ENCODE measurements at regions not wholly inside any gene's neighbourhood (a gene's known extent, or its start where the extent isn't known, plus 50 kb on each side); places are given as distances from the start of the nearest gene placed in this dataset.

DNA sequence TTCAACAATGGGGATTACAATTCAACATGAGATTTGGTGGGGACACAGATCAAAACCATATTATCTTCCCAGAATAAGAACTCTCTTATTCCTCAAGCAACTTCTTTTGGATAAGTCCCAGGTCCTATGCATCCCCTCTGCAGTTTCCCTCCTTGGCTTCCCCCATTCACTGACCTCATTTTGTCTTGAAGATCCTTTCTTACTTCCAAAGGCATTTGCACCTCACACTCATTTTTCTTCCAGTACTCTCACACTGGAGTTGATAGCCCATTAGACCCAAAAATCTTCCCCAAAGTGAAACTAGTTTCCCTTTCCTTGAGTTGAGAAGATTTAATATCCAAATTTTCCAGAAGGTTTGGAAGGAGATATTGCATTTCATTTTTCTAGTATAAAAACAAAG lies 178.0 kb upstream of the DAPK1 start:
- H3K27me3 ChIP-seq (ENCODE audit: insufficient read depth, low read length): no peaks in the 10 kb centered on the region
- no peak overlapping the region for H3K4me3 ChIP-seq (ENCODE audit: low read length)

DNA sequence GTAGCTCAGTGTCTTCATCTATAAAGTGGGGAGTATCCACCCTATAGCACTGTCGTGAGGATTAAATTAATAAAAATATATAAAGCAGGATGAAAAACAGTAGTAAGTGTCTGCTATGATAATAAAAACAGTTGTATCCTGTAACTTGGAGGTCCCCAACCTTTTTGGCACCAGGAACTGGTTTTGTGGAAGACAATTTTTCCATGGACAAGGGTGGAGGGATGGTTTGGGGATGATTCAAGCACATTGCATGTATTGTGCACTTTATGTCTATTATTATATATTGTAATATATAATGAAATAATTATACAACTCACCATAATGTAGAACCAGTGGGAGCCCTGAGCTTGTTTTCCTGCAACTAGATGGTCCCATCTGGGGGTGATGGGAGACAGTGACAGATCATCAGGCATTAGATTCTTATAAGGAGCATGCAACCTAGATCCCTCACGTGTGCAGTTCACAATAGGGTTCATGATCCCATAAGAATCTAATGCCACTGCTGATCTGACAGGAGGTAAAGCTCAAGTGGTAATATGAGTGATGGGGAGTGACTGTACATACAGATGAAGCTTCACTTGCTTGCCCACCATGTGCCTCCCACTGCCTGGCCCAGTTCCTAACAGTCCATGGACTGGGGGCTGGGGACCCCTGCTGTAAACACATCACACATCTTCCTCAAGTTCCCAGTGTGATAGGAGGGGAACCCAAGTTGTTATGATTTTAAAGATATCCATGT lies 177.4 kb upstream of the DAPK1 start:
- H3K27me3 ChIP-seq (ENCODE audit: insufficient read depth, low read length): no peaks in the 10 kb centered on the region
- no peaks in the 10 kb centered on the region for H3K4me1 ChIP-seq (ENCODE audit: insufficient read depth, low read length)
- H3K9me3 ChIP-seq (ENCODE audit: low read depth, low read length): no peaks in the 10 kb centered on the region
- H3K4me3 ChIP-seq (ENCODE audit: low read length): no peak overlapping the region

More for the DNA sequence above, 178.0 kb upstream of the DAPK1 start:
- no peaks in the 10 kb centered on the region for H3K4me1 ChIP-seq (ENCODE audit: insufficient read depth, low read length)
- H3K9me3 ChIP-seq (ENCODE audit: low read depth, low read length): no peaks in the 10 kb centered on the region

DNA sequence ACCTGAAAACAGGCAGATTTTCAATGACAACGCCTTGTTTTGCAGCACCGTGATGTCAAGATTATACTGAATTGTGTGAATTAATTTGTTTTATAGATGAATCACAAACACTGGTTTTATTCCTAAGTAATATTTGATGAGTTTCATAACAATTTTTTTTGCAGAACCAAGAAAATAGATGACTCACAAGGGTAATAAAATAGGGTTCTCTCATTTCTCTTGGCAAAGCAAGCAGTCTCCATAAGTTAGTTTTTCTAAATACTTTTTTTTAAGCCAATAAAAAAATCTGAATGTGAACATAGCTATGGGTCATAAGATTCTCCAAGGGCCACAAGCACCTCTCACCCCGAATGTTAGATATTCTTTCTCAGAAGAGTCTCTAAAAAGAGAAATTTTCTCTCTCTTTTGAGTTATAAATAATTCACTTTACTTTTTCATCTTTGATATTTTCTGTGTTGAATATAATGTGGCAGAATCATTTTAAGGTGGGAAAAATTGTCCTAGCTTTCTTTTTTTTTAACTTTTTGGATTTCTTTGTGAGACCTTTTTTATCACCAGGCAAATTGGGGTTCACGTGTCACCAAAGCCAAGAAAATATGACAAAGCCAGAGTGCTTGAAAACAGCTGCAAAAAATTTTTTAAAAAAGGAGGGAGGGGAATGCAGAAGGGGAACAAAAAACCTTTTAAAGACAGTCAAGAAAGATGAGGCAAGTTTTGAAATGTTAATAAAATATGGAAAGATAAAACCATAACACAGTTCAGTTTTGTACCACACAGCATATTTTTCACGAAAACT lies 174.6 kb upstream of the DAPK1 start:
- no peak overlapping the region for H3K4me3 ChIP-seq (ENCODE audit: low read length)
- H3K9me3 ChIP-seq (ENCODE audit: low read depth, low read length): no peaks in the 10 kb centered on the region
- H3K27me3 ChIP-seq (ENCODE audit: insufficient read depth, low read length): no peaks in the 10 kb centered on the region
- H3K4me1 ChIP-seq (ENCODE audit: insufficient read depth, low read length): peaks cover 5% of the 10 kb centered on the region

DNA sequence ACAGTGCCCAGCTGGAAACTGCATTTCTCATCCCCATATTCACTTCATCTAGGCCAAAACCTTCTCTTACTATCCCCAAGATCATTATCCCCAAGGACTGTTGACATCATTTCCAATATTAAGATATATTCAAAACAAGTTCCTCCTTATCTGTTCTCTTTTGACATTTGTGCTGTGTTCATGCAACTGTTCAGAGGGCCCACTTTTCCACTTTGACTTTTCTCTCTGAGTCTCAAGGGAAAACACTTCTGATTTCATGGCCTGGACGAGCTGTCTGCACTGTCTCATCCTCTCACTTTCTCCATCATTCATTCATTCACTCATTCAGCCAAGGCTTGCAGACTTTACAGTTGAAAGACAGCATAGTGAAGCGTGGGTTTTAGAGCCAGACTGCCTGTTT lies 173.7 kb upstream of the DAPK1 start:
- Histone ChIP-seq H3K4me3 (ENCODE audit: low read length) (no peak overlapping the region), H3K9me3 (ENCODE audit: low read depth, low read length) (no peaks in the 10 kb centered on the region), H3K4me1 (ENCODE audit: insufficient read depth, low read length) (peaks cover 5% of the 10 kb centered on the region), H3K27me3 (ENCODE audit: insufficient read depth, low read length) (no peaks in the 10 kb centered on the region)

DNA sequence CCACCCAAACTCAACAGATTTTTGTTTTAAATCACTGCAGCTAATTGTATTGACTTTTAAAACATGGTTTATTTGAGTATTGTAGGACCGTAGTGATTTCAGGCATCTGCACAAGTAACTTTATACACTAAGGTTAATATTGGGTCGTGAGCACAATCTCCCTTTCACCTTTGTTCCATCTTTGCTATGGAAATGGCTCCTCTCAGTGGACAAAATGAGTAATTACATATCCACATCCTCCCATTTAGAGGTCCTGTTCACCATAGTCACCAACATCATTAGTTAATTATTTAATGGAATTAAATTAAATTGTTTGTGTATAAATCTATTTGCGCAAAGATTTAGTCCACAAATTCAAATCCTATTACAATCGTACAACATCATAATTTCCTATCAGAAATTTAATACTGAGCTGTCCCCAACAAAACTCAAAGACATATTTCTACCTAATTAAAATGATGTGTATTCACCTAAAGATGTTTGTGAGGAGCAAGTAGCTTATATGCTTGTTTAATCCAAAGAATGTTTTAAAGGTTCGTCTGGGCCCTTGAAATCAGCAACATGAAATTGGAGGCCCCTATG lies 173.0 kb upstream of the DAPK1 start:
- H3K9me3 ChIP-seq (ENCODE audit: low read depth, low read length): no peaks in the 10 kb centered on the region
- H3K4me1 ChIP-seq (ENCODE audit: insufficient read depth, low read length): peaks cover 5% of the 10 kb centered on the region
- no peaks in the 10 kb centered on the region for H3K27me3 ChIP-seq (ENCODE audit: insufficient read depth, low read length)
- no peak overlapping the region for H3K4me3 ChIP-seq (ENCODE audit: low read length)

DNA sequence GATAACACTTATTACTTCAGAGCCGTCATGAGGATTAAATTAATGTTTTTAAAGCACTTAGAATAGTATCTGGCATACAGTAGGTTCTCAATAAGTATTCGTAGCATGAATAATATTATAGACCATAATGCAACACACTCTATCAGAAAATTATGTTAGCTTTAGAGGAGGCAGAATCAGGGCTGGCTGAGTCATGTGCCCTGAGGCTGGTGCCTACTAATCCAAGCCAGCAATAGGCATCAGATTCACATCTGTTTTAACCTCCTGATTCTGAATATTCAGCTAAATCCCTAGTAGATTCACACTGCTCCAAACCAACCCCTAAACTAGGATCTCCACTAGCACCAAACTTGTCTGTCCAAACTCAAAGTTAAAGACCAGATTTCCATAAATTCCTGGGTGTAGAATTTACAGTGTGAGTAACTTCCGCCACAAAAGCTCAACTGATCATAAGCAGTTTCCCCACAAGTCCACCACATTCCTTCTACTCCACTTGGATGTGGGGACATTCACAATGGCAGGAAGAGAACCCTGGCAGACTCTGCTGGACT lies 170.0 kb upstream of the DAPK1 start:
- Histone ChIP-seq H3K9me3 (ENCODE audit: low read depth, low read length) (no peaks in the 10 kb centered on the region), H3K27me3 (ENCODE audit: insufficient read depth, low read length) (no peaks in the 10 kb centered on the region), H3K4me1 (ENCODE audit: insufficient read depth, low read length) (peaks cover 5% of the 10 kb centered on the region), H3K4me3 (ENCODE audit: low read length) (no peak overlapping the region)

DNA sequence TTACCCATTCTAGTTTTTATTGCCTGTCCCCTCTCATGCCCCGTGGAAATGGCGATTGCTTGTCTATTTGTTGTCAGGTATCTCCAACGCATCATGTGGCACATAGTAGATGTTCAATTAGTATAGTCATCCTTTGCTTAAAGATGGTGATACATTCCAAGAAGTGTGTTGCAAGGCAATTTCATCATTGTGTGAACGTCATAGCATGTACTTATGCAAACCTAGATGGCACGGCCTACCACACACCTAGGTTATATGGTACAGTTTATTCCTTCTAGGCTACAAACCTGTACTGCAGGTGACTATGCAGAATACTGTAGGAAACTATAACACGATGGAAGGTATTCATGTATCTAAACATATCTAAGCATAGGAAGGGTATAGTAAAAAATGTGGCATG lies 163.9 kb upstream of the DAPK1 start:
- Histone ChIP-seq H3K9me3 (ENCODE audit: low read depth, low read length) (no peaks in the 10 kb centered on the region), H3K4me1 (ENCODE audit: insufficient read depth, low read length) (peaks cover 8% of the 10 kb centered on the region), H3K27me3 (ENCODE audit: insufficient read depth, low read length) (peaks cover 22% of the 10 kb centered on the region), H3K4me3 (ENCODE audit: low read length) (no peak overlapping the region)

DNA sequence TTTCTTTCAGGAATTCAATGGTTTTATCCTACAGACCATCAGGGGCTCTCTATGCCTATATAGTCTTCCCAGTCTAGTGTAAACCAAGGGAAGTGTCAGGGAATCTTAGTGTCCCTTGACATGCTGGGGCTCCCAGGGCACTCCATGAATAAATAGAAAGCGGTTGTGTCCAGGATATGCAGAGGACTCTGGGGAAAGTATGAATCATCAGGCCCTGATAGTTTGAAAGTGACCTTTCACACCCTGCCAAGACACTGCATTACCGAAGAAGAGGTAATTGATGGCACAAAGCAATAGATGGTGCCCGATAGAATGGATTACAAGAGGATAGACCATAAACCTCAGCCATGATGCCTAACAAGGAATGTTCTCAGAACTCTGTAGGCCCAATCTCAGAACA lies 163.3 kb upstream of the DAPK1 start:
- Histone ChIP-seq H3K4me1 (ENCODE audit: insufficient read depth, low read length) (peaks cover 8% of the 10 kb centered on the region), H3K4me3 (ENCODE audit: low read length) (no peak overlapping the region), H3K27me3 (ENCODE audit: insufficient read depth, low read length) (peaks cover 22% of the 10 kb centered on the region), H3K9me3 (ENCODE audit: low read depth, low read length) (no peaks in the 10 kb centered on the region)

DNA sequence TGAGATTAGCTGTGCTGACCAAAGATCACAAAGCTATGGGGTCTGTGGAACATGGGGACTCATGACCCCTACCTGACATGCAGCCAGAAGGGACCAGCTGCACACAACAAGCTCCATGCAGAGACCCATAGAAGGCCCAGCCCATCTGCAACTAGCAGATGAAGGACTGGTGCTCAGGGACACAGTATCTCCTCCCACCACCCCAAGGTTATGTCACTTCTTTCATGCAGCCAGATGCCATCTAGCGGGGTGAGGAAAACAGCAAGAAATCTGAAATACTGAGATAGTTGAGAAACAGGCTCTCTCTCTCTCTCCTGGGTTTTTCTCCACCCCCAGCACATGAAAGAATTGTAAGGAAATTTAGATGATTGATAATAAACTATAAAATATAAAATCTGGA lies 161.3 kb upstream of the DAPK1 start:
- Histone ChIP-seq H3K9me3 (ENCODE audit: low read depth, low read length) (no peaks in the 10 kb centered on the region), H3K4me3 (ENCODE audit: low read length) (no peak overlapping the region), H3K27me3 (ENCODE audit: insufficient read depth, low read length) (peaks cover 22% of the 10 kb centered on the region), H3K4me1 (ENCODE audit: insufficient read depth, low read length) (peaks cover 8% of the 10 kb centered on the region)

DNA sequence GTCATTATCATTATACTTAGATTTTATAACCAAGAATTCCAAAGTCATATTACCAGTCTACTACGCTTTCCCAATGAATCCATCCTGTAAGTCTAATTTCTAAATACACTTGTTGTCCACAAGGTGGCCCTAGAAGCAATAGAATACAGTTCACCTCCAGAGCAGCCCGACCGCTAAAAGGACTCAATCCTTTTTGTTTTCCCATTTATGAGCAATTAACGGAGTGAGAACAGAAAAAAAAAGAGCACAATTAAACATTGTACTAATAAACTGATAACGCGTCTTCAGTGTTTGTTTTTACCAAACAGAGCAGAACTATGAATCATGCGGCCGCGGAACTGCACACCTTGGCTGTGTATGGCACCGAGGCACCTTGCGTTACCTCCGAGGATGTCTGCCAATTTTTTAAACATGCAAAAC lies 160.7 kb upstream of the DAPK1 start:
- H3K27me3 ChIP-seq (ENCODE audit: insufficient read depth, low read length): peaks cover 22% of the 10 kb centered on the region
- H3K4me3 ChIP-seq (ENCODE audit: low read length): no peak overlapping the region
- peaks cover 8% of the 10 kb centered on the region for H3K4me1 ChIP-seq (ENCODE audit: insufficient read depth, low read length)
- H3K9me3 ChIP-seq (ENCODE audit: low read depth, low read length): no peaks in the 10 kb centered on the region

DNA sequence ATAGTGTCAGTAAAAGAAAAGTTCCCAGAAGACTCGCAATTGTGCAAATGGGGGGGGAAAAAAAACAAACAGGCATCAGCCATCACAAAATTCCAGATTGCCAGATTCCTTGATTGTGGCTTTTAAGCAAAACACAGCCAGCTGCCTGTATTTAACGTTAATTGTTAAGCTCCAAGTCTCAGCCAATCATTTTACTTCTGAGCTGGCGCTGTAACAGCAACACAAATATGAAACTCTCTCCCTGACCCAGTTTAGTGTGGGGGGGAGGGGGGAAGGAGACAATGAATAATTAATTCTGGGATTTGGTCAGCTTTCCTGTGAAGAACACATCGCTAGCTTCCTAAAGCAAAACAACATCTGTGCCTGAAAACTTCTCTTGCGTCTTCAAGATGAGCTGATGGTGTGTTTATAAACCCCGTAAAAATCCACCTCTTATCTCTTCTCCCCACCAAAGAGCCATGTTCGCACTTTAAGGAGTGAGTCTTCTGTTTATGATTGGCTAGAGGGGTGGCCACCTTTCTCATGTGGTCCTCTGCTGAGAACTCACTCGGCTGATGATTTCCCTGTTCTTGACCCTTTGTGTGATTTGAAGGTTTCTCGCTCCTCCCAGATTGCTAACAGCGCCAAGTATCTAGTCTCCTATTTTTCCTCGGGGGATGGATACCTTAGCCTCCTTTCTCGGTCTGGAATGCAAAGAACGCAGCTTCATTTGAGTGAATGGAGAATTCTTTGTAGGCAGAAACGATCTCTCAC lies 160.2 kb upstream of the DAPK1 start:
- no peaks in the 10 kb centered on the region for H3K9me3 ChIP-seq (ENCODE audit: low read depth, low read length)
- H3K27me3 ChIP-seq (ENCODE audit: insufficient read depth, low read length): peaks cover 22% of the 10 kb centered on the region
- no peak overlapping the region for H3K4me3 ChIP-seq (ENCODE audit: low read length)
- peaks cover 8% of the 10 kb centered on the region for H3K4me1 ChIP-seq (ENCODE audit: insufficient read depth, low read length)

DNA sequence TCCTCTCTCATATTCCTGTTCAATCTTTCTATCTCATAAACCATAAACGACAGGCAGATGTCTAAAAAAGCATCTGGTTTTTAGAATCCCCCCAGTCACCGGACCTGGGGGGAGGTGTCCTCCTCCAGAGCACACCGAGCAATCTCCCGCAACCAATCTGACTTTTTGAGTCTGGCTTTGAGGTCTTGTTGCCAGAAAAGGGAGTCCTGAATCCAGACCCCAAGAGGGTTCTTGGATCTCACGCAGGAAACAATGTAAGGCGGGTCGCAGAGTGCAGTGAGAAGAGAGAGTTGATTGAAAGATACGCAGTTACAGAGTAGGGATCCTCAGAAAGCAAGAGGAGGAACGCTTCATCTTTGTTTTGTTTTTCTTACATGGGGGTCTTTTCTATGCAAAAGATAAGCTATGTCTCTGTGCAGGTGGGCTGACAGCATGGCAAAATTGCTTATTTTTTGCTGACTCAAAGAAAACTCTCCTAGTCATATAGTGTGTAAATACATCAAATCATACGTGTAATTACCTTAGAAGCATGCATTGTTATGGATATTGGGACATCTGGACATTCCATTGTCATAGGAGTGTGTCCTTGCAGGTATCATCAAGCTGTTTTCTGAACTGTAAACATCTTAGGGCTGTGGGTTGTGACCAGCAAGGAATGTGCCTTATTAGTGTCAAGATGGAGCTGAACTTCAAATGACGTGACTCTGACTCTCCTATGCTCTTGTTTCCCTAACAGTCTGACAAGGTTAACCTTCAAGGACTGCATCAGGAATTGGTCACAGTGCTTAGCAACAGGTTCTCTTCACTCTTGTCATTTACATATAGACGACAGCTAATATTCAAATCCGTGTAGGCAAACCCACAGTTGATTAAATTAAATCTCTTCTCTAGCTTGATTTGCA lies 159.3 kb upstream of the DAPK1 start:
- H3K4me1 ChIP-seq (ENCODE audit: insufficient read depth, low read length): peaks cover 8% of the 10 kb centered on the region
- no peaks in the 10 kb centered on the region for H3K9me3 ChIP-seq (ENCODE audit: low read depth, low read length)
- H3K27me3 ChIP-seq (ENCODE audit: insufficient read depth, low read length): peaks cover 22% of the 10 kb centered on the region
- H3K4me3 ChIP-seq (ENCODE audit: low read length): no peak overlapping the region

DNA sequence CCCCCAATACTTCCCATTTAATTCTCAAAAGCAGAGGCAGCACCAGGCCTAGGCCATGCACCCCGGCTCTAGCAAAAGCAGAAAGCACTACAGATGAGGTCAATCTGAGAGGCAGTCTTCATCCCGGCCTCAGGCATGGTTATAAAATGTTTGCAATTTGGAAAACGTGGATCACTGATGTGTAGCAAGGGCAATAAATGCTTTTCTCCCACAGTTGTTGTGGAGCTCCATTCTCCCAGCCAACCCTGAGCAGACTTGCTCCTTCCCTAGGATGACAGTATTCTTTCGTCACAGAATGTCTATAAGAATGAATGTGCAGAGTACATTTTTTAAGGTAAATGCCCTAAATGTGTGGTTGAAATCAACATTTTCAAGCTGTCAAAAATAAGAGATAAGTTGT lies 157.3 kb upstream of the DAPK1 start:
- Histone ChIP-seq H3K4me1 (ENCODE audit: insufficient read depth, low read length) (peaks cover 8% of the 10 kb centered on the region), H3K4me3 (ENCODE audit: low read length) (no peak overlapping the region), H3K9me3 (ENCODE audit: low read depth, low read length) (no peaks in the 10 kb centered on the region), H3K27me3 (ENCODE audit: insufficient read depth, low read length) (peaks cover 22% of the 10 kb centered on the region)

DNA sequence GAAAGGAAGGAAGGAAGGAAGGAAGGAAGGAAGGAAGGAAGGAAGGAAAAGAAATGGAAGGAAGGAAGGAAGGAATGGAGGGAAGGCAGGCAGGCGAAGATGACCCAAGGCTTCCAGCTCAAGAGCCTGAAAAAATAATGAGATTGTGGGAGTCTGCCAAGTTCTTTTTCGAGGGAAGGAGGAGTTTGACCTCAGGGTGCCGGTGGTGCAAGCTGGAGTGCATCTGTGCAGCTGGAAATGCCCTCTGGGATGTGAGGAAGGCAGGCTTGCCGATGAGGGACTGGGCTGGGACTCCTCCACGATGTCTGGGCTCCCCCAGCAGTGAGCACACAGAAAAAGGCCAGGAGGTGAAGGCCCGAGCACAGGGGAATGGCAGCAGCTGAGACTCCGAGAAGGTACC lies 154.9 kb upstream of the DAPK1 start:
- Histone ChIP-seq H3K4me1 (ENCODE audit: insufficient read depth, low read length) (no peaks in the 10 kb centered on the region), H3K4me3 (ENCODE audit: low read length) (no peak overlapping the region), H3K27me3 (ENCODE audit: insufficient read depth, low read length) (peaks cover 11% of the 10 kb centered on the region)

More for the DNA sequence above, 154.9 kb upstream of the DAPK1 start:
- H3K9me3 ChIP-seq (ENCODE audit: low read depth, low read length): no peaks in the 10 kb centered on the region
